Astrocyte (in vitro differentiated cells and primary cell): ENCODE measurements at regions not wholly inside any gene's neighbourhood (a gene's known extent, or its start where the extent isn't known, plus 50 kb on each side); places are given as distances from the start of the nearest gene placed in this dataset.

Experiments
- CTCF ChIP-seq: IDR thresholded peaks from 2 replicates; pipeline ENCODE4 v1.5.1; 2011; ENCODE audit warnings: low read depth, mild to moderate bottlenecking, inconsistent platforms, low read length, moderate library complexity; ENCODE audit not compliant: insufficient read depth
- EZH2 ChIP-seq: IDR thresholded peaks from 2 replicates; pipeline ENCODE4 v1.6.1; 2012; ENCODE audit warnings: mild to moderate bottlenecking, low read length, inconsistent platforms; ENCODE audit not compliant: insufficient read depth

- TF ChIP-seq CTCF (no peak), EZH2 (no peak)
Measured at GRCh38 chr6:106736502-106736901, 107.1 kb downstream of the QRSL1 start.
